D721Med (cell line): ENCODE measurements at regions not wholly inside any gene's neighbourhood (a gene's known extent, or its start where the extent isn't known, plus 50 kb on each side); places are given as distances from the start of the nearest gene placed in this dataset.

Source experiments
- DNase-seq: peaks from one replicate; pipeline ENCODE4 v3.0.0; 2011; ENCODE audit warnings: low spot score; ENCODE audit not compliant: insufficient read length
- FAIRE-seq: peaks from 2 replicates; lab custom pipeline; 2011; peaks lifted over from hg19 to GRCh38; lab: Jason Lieb, UNC
- TF ChIP-seq, protein P1 (sequence below): IDR thresholded peaks from 2 replicates; pipeline ENCODE4 v1.5.1; 2012; ENCODE audit warnings: mild to moderate bottlenecking, control low read depth; ENCODE audit not compliant: insufficient read depth; ENCODE audit errors: missing control alignments

DNA sequence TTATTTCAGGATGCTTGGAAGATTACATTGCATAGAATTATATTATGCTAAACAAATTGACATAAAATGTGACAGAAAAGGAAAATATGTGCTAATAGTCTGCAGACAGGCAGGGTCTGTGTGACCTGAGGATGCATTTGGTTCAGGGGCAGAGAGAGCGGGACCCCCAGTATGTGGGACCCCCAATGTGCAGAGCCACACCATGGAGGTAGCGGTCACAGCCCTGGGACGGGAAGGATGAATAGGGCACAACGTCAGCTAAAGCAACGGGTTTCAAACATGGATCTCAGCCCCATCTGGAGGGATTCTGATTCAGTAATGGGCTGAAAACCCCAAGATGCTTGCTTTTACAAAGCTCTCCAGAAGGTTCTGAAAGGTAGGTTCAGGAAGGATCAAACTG is 251.8 kb upstream of the ADARB2 start:
- DNase-seq (no peak), FAIRE-seq (no peak)
- TF ChIP-seq, protein P1, sequence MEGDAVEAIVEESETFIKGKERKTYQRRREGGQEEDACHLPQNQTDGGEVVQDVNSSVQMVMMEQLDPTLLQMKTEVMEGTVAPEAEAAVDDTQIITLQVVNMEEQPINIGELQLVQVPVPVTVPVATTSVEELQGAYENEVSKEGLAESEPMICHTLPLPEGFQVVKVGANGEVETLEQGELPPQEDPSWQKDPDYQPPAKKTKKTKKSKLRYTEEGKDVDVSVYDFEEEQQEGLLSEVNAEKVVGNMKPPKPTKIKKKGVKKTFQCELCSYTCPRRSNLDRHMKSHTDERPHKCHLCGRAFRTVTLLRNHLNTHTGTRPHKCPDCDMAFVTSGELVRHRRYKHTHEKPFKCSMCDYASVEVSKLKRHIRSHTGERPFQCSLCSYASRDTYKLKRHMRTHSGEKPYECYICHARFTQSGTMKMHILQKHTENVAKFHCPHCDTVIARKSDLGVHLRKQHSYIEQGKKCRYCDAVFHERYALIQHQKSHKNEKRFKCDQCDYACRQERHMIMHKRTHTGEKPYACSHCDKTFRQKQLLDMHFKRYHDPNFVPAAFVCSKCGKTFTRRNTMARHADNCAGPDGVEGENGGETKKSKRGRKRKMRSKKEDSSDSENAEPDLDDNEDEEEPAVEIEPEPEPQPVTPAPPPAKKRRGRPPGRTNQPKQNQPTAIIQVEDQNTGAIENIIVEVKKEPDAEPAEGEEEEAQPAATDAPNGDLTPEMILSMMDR: no peak

DNA sequence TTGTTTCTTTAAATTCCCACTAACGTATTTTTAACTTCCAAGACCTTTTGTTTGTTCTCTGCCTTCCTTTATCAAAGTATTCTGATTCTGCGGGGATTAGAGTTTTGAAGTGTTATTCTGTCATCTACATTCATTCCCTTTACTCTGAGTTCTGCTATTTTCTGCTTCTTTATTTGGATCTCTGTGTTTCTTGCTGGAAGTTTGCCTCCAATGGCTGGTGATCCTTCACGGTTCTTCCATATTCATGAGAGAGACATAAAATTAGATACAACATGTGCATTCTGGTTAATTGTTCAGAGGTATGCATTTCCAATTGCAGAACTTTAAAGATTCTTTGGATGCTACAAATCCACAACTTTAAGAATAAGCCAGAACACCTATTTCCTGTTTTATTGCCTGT is 244.7 kb upstream of the ADARB2 start:
- DNase-seq: no peak
- TF ChIP-seq, protein P1: no peak
- no peak for FAIRE-seq

- TF ChIP-seq, protein P1: no peak
- DNase-seq: no peak
- no peak for FAIRE-seq
Measured at GRCh38 chr10:1980459-1980858, 243.1 kb upstream of the ADARB2 start.

DNA sequence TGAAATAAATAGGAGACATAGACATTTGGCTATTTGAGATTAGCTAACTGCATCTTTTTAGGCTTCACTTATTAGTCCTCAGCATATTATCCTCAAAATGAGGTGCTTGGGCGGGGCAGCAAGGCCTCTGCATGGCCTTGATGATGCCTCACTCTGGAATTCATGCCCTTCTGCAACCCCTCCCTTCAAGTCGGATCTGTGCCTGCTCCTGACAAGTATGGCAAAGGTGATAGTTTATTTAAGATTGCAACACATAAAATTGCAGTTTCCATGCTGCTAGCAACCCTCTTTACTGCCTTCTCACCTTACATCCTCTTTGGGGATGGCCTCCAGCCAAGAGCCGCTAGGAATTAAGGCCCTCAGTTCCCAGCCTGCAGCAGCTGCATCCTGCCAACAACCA is 241.3 kb upstream of the ADARB2 start:
- FAIRE-seq (no peak), DNase-seq (no peak)
- TF ChIP-seq, protein P1: no peak

- FAIRE-seq (peak; percentile 86), DNase-seq (no peak)
- TF ChIP-seq, protein P1: no peak
Measured at GRCh38 chr10:1977461-1977860, 240.1 kb upstream of the ADARB2 start.

DNA sequence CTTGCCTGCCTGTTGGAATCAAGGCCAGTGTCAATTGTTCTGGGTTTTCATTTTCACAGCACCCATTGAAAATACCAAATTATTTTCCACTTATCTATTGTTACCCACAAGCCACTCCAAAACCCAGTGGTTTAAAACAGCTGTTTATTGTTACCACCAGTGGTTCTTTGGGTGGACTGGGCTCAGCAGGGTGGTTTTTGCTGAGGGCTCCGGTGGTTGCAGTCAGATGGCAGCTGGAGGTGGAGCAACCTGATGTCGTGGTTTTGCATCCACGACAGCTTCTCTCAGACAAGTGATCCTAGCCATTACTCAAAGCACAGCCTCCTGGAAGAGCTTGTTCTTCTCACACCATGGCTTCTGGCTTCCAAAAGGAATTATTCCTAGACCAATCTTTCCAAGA is 235.1 kb upstream of the ADARB2 start:
- FAIRE-seq (no peak), DNase-seq (no peak)
- TF ChIP-seq, protein P1: no peak

DNA sequence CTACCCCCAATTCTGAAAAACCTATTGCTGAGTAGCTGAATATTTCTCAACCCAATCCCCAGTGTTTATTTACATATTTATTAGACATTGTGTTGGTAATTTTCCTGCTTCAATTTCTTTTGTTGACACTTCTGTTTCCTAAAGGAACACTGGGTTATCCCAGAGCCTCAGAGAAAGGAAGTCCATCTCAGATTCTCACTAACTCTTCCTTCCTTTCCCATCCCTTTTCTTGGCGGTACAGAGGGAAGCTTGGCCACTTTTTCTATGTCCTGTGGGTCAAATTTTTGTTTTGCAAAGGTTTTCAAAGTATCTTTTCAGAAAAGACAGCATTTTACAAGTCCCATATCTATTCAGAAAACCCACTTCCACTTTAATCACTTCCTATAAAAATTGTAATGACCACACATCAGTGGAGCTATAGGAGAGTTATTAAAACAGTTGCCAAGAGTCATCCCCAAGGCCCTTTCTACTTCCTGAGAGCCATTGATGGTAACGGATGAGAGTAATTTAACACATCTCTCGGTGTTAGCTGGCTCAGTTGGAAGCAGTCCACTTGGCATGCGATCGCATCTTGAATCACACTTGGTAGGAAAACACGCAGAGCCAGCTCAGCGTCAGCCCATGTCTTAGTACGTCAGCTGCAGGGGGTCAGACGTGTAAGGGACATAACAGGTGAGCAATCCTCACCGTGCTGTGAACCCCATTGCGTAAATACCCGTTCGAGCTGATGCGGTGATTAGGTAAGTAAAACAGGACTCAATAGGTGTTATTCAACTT is 231.1 kb upstream of the ADARB2 start:
- TF ChIP-seq, protein P1: no peak
- FAIRE-seq: no peak

More for the DNA sequence above, 231.1 kb upstream of the ADARB2 start:
- no peak for DNase-seq
